Activated CD4-positive, alpha-beta T cell treated with anti-CD3 and anti-CD28 coated beads, Interleukin-2, amount 10 ng/mL, durations not matched to agents 7 days and 5 days (primary cell): ENCODE measurements at regions not wholly inside any gene's neighbourhood (a gene's known extent, or its start where the extent isn't known, plus 50 kb on each side); places are given as distances from the start of the nearest gene placed in this dataset.

Experiments
- CTCF ChIA-PET: fragments of 350-600 bp; sonication (Branson Sonifier 250); formaldehyde crosslinking; loops from one replicate; lab custom pipeline; 2021; ENCODE audit warnings: antibody characterized with exemption; lab: Charles Lee
- POLR2A ChIA-PET: fragments of 350-600 bp; sonication (Branson Sonifier 250); formaldehyde crosslinking; loops from one replicate; lab custom pipeline; 2021; ENCODE audit warnings: antibody characterized with exemption; lab: Charles Lee
- DNase-seq: peaks from one replicate; pipeline ENCODE4 v3.0.0-alpha.2; 2020
- H3K27ac Mint-ChIP-seq: one replicate; pipeline ENCODE4 v1.8.0; 2021; ENCODE audit warnings: mild to moderate bottlenecking, moderate library complexity, mixed read lengths
- H3K27me3 Mint-ChIP-seq: one replicate; pipeline ENCODE4 v1.8.0; 2021; ENCODE audit warnings: mixed read lengths
- H3K36me3 Mint-ChIP-seq: one replicate; pipeline ENCODE4 v1.8.0; 2021; ENCODE audit warnings: low read depth, mixed read lengths
- H3K4me1 Mint-ChIP-seq: one replicate; pipeline ENCODE4 v1.8.0; 2021; ENCODE audit warnings: mixed read lengths
- H3K4me3 Mint-ChIP-seq: one replicate; pipeline ENCODE4 v1.8.0; 2021; ENCODE audit warnings: mild to moderate bottlenecking, moderate library complexity, mixed read lengths
- H3K9me3 Mint-ChIP-seq: one replicate; pipeline ENCODE4 v1.8.0; 2021; ENCODE audit warnings: mixed read lengths

DNA sequence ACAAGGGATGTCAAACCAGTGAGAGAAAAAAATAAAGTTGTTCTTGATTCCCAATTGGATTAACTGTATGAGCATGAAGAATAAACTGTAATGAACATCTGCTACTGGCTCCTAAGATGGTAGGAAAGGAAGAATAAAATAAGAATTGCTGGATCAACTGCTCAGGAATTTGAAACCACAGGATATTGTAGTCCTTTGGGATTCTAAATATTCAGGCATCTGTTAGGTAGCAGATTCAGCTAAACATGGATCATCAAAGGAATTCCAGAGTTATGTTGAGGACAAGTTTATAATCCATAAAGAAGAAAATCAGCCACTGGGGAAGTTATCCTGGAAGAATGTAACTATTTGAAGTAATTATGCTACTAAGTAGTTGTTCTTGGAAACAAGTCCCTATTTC, 65.8 kb downstream of the ISL1 start:
- Mint-ChIP-seq H3K4me1 (no peaks in the 10 kb centered on the region), H3K4me3 (no peak overlapping the region), H3K27ac (no peak overlapping the region), H3K27me3 (no peaks in the 10 kb centered on the region), H3K9me3 (no peaks in the 10 kb centered on the region), H3K36me3 (no peaks in the 10 kb centered on the region)
- ChIA-PET POLR2A (no interaction called here), CTCF (no interaction called here)
- no peak for DNase-seq

DNA sequence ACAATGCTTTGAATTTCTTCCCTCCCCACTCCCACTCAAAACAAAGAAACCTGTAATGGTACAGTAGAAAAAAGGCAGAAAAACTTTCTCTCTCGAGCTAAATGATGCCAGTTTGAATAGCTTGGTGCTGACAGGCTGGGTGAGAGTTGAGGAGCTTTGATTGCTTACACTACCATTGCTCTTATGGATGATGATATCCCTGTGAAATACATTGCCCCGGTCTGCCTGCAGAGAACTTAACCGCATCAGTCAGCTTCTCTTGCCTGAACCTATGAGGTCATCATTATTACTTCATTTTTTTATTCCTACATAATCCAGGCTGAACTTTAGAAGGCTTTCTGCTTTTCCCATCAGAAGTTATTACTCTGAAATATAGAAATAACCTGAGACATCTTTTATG, 69.3 kb downstream of the ISL1 start:
- no peaks in the 10 kb centered on the region for H3K4me1 Mint-ChIP-seq
- H3K27me3 Mint-ChIP-seq, result no peaks in the 10 kb centered on the region
- no peak overlapping the region for H3K4me3 Mint-ChIP-seq
- H3K36me3 Mint-ChIP-seq, result no peaks in the 10 kb centered on the region
- DNase-seq, result no peak
- H3K9me3 Mint-ChIP-seq, result no peaks in the 10 kb centered on the region
- POLR2A ChIA-PET, result no interaction called here
- no peak overlapping the region for H3K27ac Mint-ChIP-seq
- CTCF ChIA-PET, result interaction anchor here (1.1 kb wide), 1 partner anchor 15 kb away, joined by 3 read pairs; no protein-coding TSS in a partner anchor

DNA sequence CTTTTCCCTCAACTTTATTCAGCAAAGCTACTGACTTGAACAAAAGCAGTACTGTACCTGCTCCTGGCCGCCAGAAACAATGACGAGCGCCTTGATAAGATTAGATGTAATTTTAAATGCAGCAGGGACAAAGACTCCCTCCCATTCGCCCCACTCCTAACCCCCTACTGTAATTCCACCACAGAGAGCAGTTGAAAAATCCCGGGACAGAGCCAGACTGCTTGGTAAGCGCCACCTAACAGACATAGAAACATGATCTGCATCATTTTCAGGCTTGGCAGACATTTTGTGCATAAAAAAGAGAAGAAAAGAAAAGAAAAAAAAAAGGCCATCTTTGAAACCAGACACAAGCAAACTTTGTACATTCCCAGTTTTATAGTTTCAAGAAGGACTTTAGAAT, 81.9 kb downstream of the ISL1 start:
- H3K4me3 Mint-ChIP-seq, result no peak overlapping the region
- POLR2A ChIA-PET, result no interaction called here

DNA sequence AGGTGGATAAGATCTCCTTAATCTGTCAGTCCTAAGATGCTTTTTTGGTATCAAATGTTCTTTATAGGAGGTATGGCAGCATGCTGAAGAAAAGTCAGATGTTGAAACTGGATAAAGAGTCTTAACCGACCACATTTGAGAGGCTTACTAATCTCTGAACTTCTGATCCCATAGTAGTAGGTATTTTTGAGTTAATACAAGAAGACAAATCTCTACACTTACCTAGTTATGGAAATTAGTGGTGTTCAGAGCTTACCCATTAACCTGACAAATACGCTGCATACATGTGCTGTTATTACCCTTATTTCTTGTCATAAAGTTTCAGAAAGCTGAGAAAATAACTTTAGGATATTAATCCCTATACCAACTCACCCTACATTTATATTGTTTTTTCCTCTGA, 83.0 kb downstream of the ISL1 start:
- H3K9me3 Mint-ChIP-seq, result no peaks in the 10 kb centered on the region
- no peaks in the 10 kb centered on the region for H3K36me3 Mint-ChIP-seq
- ChIA-PET CTCF (no interaction called here), POLR2A (no interaction called here)
- no peak overlapping the region for H3K27ac Mint-ChIP-seq
- no peak overlapping the region for H3K4me3 Mint-ChIP-seq
- no peaks in the 10 kb centered on the region for H3K27me3 Mint-ChIP-seq
- no peaks in the 10 kb centered on the region for H3K4me1 Mint-ChIP-seq
- no peak for DNase-seq

More for the DNA sequence above, 81.9 kb downstream of the ISL1 start:
- no peak for DNase-seq
- Mint-ChIP-seq H3K36me3 (no peaks in the 10 kb centered on the region), H3K9me3 (no peaks in the 10 kb centered on the region), H3K4me1 (no peaks in the 10 kb centered on the region), H3K27me3 (no peaks in the 10 kb centered on the region), H3K27ac (no peak overlapping the region)
- CTCF ChIA-PET, result no interaction called here

DNA sequence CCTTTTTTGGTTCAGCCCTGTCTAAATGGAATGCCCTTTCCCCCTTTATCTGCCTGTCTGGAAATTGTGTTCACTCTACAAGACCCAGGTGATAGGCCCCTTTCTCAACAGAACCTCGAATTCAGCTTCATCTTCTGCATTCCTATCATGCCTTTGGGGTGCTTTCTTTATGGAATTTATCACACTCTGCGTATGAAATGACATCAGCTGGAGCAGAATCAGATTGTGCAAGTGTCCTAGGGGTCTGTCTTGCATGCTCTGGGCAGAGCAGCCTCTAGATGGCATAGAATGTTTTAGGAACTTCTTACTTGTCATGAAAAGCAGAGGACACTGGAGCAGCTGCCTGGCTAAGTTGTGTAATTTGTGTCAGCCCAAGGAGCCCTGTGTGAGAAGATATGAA, 84.9 kb downstream of the ISL1 start:
- CTCF ChIA-PET, result no interaction called here
- H3K27ac Mint-ChIP-seq, result no peak overlapping the region
- H3K36me3 Mint-ChIP-seq, result no peaks in the 10 kb centered on the region
- no peak overlapping the region for H3K4me3 Mint-ChIP-seq
- POLR2A ChIA-PET, result no interaction called here
- H3K27me3 Mint-ChIP-seq, result no peaks in the 10 kb centered on the region
- H3K9me3 Mint-ChIP-seq, result no peaks in the 10 kb centered on the region
- H3K4me1 Mint-ChIP-seq, result no peaks in the 10 kb centered on the region
- DNase-seq, result no peak

DNA sequence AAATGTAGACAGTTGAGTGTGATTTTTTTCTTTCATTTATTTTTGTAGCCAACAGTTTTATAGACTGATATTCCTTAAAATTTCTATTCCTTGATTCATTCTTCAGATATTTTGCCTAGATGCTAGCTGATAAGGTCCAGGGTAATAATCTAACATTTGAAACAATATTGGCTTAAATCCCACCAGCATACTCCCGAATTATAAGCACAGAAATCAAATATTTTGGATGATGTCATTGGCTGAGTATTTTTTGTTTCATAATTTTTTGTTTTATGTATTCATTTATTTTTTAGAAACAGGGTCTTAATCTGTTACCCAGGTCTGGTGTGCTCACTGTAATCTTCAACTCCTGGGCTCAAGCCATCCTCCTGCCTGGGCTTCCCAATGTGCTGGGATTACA, 88.4 kb downstream of the ISL1 start:
- Mint-ChIP-seq H3K36me3 (no peaks in the 10 kb centered on the region), H3K9me3 (no peaks in the 10 kb centered on the region), H3K27ac (no peak overlapping the region), H3K27me3 (no peaks in the 10 kb centered on the region), H3K4me1 (no peaks in the 10 kb centered on the region), H3K4me3 (no peak overlapping the region)
- ChIA-PET POLR2A (no interaction called here), CTCF (no interaction called here)
- no peak for DNase-seq

DNA sequence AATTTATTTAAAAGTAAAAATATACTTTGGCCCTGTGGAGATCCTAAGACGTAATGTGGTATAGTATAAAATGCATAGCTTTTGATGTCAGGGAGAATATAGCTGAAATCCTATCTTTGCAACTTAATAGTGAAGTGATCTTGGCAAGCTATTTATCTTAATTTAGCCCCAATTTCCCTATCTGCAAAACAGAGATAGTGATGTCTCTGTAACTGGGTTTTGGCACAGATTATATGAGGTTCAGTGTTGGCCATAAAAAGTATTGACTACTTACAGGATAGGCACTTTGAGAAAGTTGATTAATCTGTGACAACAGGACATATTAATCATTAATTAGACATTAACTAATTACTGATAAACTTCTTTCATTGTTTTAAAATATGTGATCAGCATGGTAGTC, 89.2 kb downstream of the ISL1 start:
- POLR2A ChIA-PET, result no interaction called here
- no peak overlapping the region for H3K27ac Mint-ChIP-seq
- no peaks in the 10 kb centered on the region for H3K9me3 Mint-ChIP-seq
- DNase-seq, result no peak
- H3K27me3 Mint-ChIP-seq, result no peaks in the 10 kb centered on the region
- CTCF ChIA-PET, result no interaction called here
- no peak overlapping the region for H3K4me3 Mint-ChIP-seq
- H3K4me1 Mint-ChIP-seq, result no peaks in the 10 kb centered on the region
- H3K36me3 Mint-ChIP-seq, result no peaks in the 10 kb centered on the region

DNA sequence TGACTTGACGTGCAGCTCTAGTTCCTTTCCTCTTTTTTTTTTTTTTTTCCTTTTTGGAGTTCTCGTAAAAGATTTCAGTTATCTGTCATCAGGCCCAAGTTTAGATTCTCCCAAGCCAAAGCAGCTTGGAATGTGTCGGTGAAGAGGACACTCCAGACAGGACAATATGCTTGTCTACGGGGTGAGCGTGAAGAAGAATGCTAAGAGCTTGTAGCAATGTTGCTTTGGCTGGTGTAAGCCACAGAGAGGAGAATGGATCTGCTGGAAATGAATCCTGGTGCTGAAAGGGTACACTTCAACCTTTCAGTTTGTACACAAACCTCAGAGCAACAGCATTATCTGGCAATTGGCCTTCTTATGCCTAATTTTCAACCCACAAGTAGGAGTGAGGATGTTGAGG, 92.4 kb downstream of the ISL1 start:
- no peaks in the 10 kb centered on the region for H3K27me3 Mint-ChIP-seq
- H3K36me3 Mint-ChIP-seq, result no peaks in the 10 kb centered on the region
- POLR2A ChIA-PET, result no interaction called here
- CTCF ChIA-PET, result no interaction called here
- no peaks in the 10 kb centered on the region for H3K4me1 Mint-ChIP-seq
- no peak overlapping the region for H3K4me3 Mint-ChIP-seq
- H3K27ac Mint-ChIP-seq, result no peak overlapping the region
- no peak for DNase-seq
- H3K9me3 Mint-ChIP-seq, result no peaks in the 10 kb centered on the region

DNA sequence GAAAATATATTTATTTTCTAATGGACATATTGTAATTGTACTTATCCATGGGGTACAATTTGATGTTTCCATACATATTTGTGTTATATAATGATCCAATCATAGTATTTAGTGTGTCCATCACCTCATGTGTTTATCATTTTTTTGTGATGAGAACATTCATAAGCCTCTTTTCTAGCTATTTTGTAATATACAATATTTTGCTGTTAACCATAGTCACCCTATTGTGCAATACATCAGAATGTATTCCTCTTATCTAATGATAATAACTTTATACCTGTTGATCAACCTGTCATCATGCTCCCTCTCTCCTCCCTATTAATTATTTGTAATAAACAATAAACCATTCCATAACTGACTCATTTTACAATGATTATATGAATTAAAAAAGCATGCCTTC, 93.2 kb downstream of the ISL1 start:
- Mint-ChIP-seq H3K4me1 (no peaks in the 10 kb centered on the region), H3K9me3 (no peaks in the 10 kb centered on the region), H3K36me3 (no peaks in the 10 kb centered on the region), H3K4me3 (no peak overlapping the region), H3K27ac (no peak overlapping the region), H3K27me3 (no peaks in the 10 kb centered on the region)
- DNase-seq, result no peak
- CTCF ChIA-PET, result no interaction called here
- POLR2A ChIA-PET, result no interaction called here

DNA sequence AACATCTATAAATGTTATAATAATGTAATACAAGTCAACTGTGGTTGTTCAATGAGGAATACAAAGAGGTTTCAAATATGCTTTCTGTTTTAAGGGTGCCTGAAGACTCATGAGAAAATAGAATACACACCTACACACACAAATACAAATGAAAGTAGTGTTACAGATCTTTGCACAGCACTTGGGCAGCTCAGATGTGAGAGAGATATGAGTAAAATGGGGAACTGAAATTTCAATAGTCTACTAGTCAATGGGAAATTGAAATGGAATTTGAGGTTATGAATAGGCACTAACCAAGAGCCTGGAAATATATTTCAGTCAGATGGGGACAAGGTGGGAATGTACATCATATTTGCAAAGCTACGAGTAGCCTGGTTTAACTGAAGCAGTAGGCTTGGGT, 96.6 kb downstream of the ISL1 start:
- CTCF ChIA-PET, result no interaction called here
- H3K27ac Mint-ChIP-seq, result no peak overlapping the region
- DNase-seq, result no peak
- no peaks in the 10 kb centered on the region for H3K36me3 Mint-ChIP-seq
- no peaks in the 10 kb centered on the region for H3K27me3 Mint-ChIP-seq
- no peak overlapping the region for H3K4me3 Mint-ChIP-seq
- POLR2A ChIA-PET, result no interaction called here
- H3K4me1 Mint-ChIP-seq, result no peaks in the 10 kb centered on the region
- H3K9me3 Mint-ChIP-seq, result no peaks in the 10 kb centered on the region

DNA sequence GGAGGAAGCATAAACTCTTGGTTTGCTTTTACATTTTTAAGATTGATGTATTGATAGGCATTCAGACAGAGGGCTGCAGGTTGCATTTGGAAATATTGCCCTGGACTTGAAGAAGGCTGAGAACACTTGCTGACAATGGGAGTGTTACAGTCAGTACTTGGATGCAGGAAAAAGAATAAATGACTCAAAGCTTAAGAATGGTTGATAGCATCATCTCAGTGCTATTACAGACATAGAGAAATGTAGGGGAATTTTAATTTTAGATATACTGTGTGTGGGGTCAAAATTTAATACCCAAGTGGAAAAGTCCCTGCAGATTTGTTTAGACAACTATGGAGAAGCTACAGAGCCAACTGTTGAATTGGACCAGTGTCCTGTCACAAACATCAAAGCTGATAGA, 101.1 kb downstream of the ISL1 start:
- POLR2A ChIA-PET, result no interaction called here
- CTCF ChIA-PET, result no interaction called here
- Mint-ChIP-seq H3K9me3 (no peaks in the 10 kb centered on the region), H3K36me3 (no peaks in the 10 kb centered on the region), H3K4me1 (no peaks in the 10 kb centered on the region), H3K27me3 (no peaks in the 10 kb centered on the region), H3K27ac (no peak overlapping the region), H3K4me3 (no peak overlapping the region)
- DNase-seq, result no peak

DNA sequence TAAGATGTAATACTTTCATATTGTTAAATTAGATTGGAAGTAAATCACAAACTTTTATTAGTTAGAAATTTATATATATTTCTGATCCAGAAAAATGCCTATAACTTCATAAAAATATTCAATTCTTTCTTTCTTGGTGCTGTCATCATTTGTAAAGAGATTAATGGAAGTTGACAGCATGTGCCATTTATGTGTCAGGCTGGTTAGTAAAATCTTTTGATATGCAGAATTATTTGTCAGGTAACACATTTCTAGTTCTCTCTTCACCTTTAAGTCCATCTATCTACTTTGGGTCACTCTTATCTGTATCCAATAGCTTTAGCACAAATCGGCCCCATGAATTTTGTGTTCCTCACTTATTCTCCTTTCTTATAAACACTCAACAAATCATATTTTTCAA, 102.9 kb downstream of the ISL1 start:
- H3K36me3 Mint-ChIP-seq, result no peaks in the 10 kb centered on the region

DNA sequence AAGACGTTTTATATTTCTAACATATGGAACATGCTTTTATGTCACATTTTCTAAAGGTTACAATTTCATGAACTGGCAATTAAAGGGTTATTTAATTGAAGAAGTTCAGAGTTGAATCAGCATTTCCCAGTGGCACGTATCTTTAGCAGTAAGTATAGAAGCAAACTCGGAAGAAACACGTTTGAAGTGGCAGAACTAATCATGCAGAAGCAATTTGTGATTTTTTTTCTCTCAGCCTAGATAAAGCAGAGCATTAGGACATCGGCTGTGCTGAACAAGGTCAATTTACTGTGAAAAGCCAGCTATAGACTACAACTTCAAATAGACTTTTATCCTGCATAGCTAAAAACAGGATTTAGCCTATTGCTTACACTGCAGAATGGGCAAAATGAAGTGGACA, 104.7 kb downstream of the ISL1 start:
- no peaks in the 10 kb centered on the region for H3K27me3 Mint-ChIP-seq
- no peaks in the 10 kb centered on the region for H3K4me1 Mint-ChIP-seq
- no peak for DNase-seq
- H3K27ac Mint-ChIP-seq, result no peak overlapping the region
- ChIA-PET POLR2A (no interaction called here), CTCF (no interaction called here)
- H3K4me3 Mint-ChIP-seq, result no peak overlapping the region
- H3K9me3 Mint-ChIP-seq, result no peaks in the 10 kb centered on the region
- H3K36me3 Mint-ChIP-seq, result no peaks in the 10 kb centered on the region

More for the DNA sequence above, 102.9 kb downstream of the ISL1 start:
- DNase-seq, result no peak
- Mint-ChIP-seq H3K4me3 (no peak overlapping the region), H3K27me3 (no peaks in the 10 kb centered on the region), H3K9me3 (no peaks in the 10 kb centered on the region), H3K4me1 (no peaks in the 10 kb centered on the region), H3K27ac (no peak overlapping the region)
- POLR2A ChIA-PET, result no interaction called here
- CTCF ChIA-PET, result interaction anchor here (0.6 kb wide), 1 partner anchor 346 kb away, joined by 3 read pairs; no protein-coding TSS in a partner anchor

DNA sequence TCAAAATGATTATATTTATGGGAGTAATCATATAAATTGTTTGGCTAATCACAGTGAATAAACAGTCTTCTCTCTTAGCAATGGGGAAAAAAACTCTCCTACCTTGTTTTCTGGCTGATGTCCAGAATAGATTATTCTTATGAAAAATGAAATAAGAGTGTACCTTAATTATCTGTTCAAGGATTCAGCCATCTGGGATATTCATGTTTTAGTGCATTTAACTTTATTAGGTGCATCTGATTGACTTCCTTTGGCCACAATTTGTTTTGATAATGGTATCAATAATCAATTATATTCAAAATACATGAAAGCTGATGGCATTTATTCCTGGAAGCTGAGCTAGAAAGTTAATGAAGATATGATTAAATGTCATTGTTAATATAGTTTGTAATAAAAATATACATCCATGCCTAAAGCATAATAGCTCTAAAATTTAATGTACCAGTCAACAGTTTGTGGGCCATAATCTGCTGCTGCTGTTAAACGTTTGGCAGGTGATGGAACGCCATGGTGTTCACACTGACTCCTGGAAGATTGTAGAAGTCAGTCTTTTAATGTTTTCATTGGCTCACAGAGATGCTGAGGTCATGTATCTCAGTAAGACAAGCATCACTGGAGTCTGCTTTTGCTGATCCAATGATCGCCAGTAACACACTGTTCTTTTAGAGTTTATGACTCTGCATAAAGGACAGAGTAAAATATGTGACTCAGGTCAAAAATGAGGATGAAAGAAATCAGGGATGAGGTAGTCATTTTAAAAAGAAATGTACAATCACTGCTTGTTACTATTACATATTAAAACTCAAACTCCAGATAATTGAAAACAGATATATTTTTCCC, 105.8 kb downstream of the ISL1 start:
- H3K4me1 Mint-ChIP-seq, result no peaks in the 10 kb centered on the region
- no peaks in the 10 kb centered on the region for H3K36me3 Mint-ChIP-seq
- peaks cover 1% of the 10 kb centered on the region for H3K9me3 Mint-ChIP-seq
- H3K27ac Mint-ChIP-seq, result no peak overlapping the region
- no peak for DNase-seq
- H3K27me3 Mint-ChIP-seq, result no peaks in the 10 kb centered on the region
- ChIA-PET CTCF (no interaction called here), POLR2A (no interaction called here)
- no peak overlapping the region for H3K4me3 Mint-ChIP-seq
